Fibroblast of lung (primary cell): ENCODE measurements at regions not wholly inside any gene's neighbourhood (a gene's known extent, or its start where the extent isn't known, plus 50 kb on each side); places are given as distances from the start of the nearest gene placed in this dataset.

Experiments
- DNase-seq, 2 donors: peaks; one replicate each; pipeline versions ENCODE4 v3.0.0 to v3.0.0-alpha.2; 2010; ENCODE audit warnings: low read depth in 2 of 2
- H2AFZ ChIP-seq: 2 replicates; pipeline ENCODE4 v1.5.1; 2012; ENCODE audit warnings: low read length, control low read depth, inconsistent platforms
- H3K27ac ChIP-seq: 2 replicates; pipeline ENCODE4 v1.5.1; 2011; ENCODE audit warnings: low read length, control low read depth; ENCODE audit not compliant: insufficient read depth
- H3K27me3 ChIP-seq: 2 replicates; pipeline ENCODE4 v1.5.1; 2011; ENCODE audit warnings: mild to moderate bottlenecking, low read length; ENCODE audit not compliant: control insufficient read depth, insufficient read depth
- H3K36me3 ChIP-seq: 2 replicates; pipeline ENCODE4 v1.5.1; 2011; ENCODE audit warnings: low read length; ENCODE audit not compliant: control insufficient read depth, insufficient read depth
- H3K4me1 ChIP-seq: 2 replicates; pipeline ENCODE4 v1.5.1; 2011; ENCODE audit warnings: low read length; ENCODE audit not compliant: control insufficient read depth, insufficient read depth; ENCODE audit errors: extremely low read depth
- H3K4me2 ChIP-seq: 2 replicates; pipeline ENCODE4 v1.5.1; 2011; ENCODE audit warnings: low read length, control low read depth; ENCODE audit not compliant: insufficient read depth; ENCODE audit errors: extremely low read depth
- H3K4me3 ChIP-seq, 4 experiments: fragments of 200-600 bp in 1 of 4; sonication (generic) in 1 of 4; replicated peaks in 1 of 4; 2 replicates each; pipeline ENCODE4 v1.5.1; 2011 to 2016; ENCODE audit warnings: low read length in 4 of 4, low read depth in 3 of 4, mild to moderate bottlenecking in 3 of 4, control low read depth in 2 of 4, inconsistent platforms in 1 of 4, mixed read lengths in 1 of 4; ENCODE audit not compliant: insufficient read depth in 1 of 4; ENCODE audit errors: control extremely low read depth in 1 of 4
- H3K79me2 ChIP-seq: 2 replicates; pipeline ENCODE4 v1.5.1; 2012; ENCODE audit warnings: mild to moderate bottlenecking, low read length, inconsistent platforms; ENCODE audit not compliant: control insufficient read depth, insufficient read depth
- H3K9ac ChIP-seq: 2 replicates; pipeline ENCODE4 v1.5.1; 2011; ENCODE audit warnings: mild to moderate bottlenecking, low read length, control low read depth; ENCODE audit not compliant: insufficient read depth
- H3K9me3 ChIP-seq: 2 replicates; pipeline ENCODE4 v1.5.1; 2012; ENCODE audit warnings: low read depth, low read length; ENCODE audit not compliant: control insufficient read depth, insufficient read depth
- H4K20me1 ChIP-seq: 2 replicates; pipeline ENCODE4 v1.5.1; 2011; ENCODE audit warnings: low read length; ENCODE audit not compliant: control insufficient read depth, insufficient read depth; ENCODE audit errors: extremely low read depth
- EZH2 ChIP-seq: IDR thresholded peaks from 2 replicates; pipeline ENCODE4 v1.5.1; 2012; ENCODE audit warnings: low read length, control low read depth, mild to moderate bottlenecking; ENCODE audit errors: missing control alignments
- TF ChIP-seq, protein P1 (sequence below), 2 donors: IDR thresholded peaks in 1 of 2; conservative IDR thresholded peaks in 1 of 2; 1 replicate in 1 of 2; 2 replicates in 1 of 2; pipeline ENCODE4 v1.5.1; 2011 to 2012; ENCODE audit warnings: low read length in 2 of 2, control low read depth in 1 of 2, inconsistent platforms in 1 of 2, low read depth in 1 of 2, mild to moderate bottlenecking in 1 of 2

- H3K9ac ChIP-seq: no peak overlapping the region
- no peaks in the 10 kb centered on the region for H3K4me1 ChIP-seq
- H2AFZ ChIP-seq: no peak overlapping the region
- no peaks in the 10 kb centered on the region for H3K36me3 ChIP-seq
- H3K4me2 ChIP-seq: no peak overlapping the region
- no peaks in the 10 kb centered on the region for H3K9me3 ChIP-seq
- no peaks in the 10 kb centered on the region for H4K20me1 ChIP-seq
- H3K27me3 ChIP-seq: no peaks in the 10 kb centered on the region
- DNase-seq: peak in 1 of 2 donors; percentile 39
- TF ChIP-seq EZH2: no peak
- TF ChIP-seq, protein P1, sequence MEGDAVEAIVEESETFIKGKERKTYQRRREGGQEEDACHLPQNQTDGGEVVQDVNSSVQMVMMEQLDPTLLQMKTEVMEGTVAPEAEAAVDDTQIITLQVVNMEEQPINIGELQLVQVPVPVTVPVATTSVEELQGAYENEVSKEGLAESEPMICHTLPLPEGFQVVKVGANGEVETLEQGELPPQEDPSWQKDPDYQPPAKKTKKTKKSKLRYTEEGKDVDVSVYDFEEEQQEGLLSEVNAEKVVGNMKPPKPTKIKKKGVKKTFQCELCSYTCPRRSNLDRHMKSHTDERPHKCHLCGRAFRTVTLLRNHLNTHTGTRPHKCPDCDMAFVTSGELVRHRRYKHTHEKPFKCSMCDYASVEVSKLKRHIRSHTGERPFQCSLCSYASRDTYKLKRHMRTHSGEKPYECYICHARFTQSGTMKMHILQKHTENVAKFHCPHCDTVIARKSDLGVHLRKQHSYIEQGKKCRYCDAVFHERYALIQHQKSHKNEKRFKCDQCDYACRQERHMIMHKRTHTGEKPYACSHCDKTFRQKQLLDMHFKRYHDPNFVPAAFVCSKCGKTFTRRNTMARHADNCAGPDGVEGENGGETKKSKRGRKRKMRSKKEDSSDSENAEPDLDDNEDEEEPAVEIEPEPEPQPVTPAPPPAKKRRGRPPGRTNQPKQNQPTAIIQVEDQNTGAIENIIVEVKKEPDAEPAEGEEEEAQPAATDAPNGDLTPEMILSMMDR (conservative IDR thresholded peaks at IDR 0.05 in 1 of 2, IDR thresholded peaks at IDR 0.05 in 1 of 2; ENCODE audit: low read depth in 1 of 2, low read length in 2 of 2): no peak
- H3K27ac ChIP-seq: no peak overlapping the region
- no peak overlapping the region for H3K4me3 ChIP-seq
- H3K79me2 ChIP-seq: no peaks in the 10 kb centered on the region
These were observed 347.2 kb downstream of the EFNA5 start for GRCh38 chr5:107323536-107323935.

DNA sequence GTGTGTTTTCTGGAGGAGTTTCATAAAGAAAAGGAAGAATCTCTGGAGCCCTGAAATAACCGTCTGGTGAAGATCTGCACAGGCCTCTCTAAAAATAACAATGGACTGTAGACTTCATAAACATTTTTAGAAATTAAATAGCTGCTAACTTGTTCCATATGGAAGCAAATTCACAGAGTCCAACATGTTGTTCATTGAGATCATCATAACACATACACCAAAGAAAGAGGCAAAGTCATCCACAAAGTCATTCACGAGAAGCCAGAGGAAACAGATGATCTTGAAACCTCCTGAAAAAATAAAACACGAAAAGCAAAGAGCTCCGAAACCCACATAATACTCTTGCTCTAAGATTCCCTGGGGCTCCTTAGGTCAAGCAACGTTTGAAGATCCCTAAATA lies 347.8 kb downstream of the EFNA5 start:
- no peak for TF ChIP-seq EZH2
- TF ChIP-seq, protein P1 (conservative IDR thresholded peaks at IDR 0.05 in 1 of 2, IDR thresholded peaks at IDR 0.05 in 1 of 2; ENCODE audit: low read depth in 1 of 2, low read length in 2 of 2): no peak
- DNase-seq: peak in 1 of 2 donors; percentile 51
- H3K4me2 ChIP-seq: no peak overlapping the region
- no peak overlapping the region for H2AFZ ChIP-seq
- no peak overlapping the region for H3K4me3 ChIP-seq
- H3K9me3 ChIP-seq: no peaks in the 10 kb centered on the region
- H3K27ac ChIP-seq: no peak overlapping the region
- H3K36me3 ChIP-seq: no peaks in the 10 kb centered on the region
- no peaks in the 10 kb centered on the region for H3K4me1 ChIP-seq
- H3K27me3 ChIP-seq: no peaks in the 10 kb centered on the region
- H4K20me1 ChIP-seq: no peaks in the 10 kb centered on the region
- no peak overlapping the region for H3K9ac ChIP-seq
- no peaks in the 10 kb centered on the region for H3K79me2 ChIP-seq

DNA sequence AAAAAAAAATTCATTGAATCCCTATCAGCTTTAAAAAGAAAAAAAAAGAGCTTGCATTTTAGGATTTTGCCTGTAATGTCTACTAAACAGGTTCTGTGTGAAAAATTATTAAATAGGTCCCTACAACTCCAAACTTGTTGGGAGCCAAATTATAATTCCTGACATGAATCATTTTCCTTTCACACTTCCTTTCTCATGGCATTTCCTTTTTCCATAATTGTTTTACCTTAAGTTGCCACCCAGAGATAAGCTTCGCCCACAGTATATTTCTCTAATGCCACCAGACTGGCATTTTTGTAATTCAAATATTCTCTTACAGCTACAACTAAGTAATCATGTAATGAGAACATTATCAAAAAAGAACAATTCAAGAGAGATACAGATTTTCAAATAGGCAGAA lies 348.8 kb downstream of the EFNA5 start:
- DNase-seq: no peak
- H3K4me1 ChIP-seq: no peaks in the 10 kb centered on the region
- no peak overlapping the region for H3K4me3 ChIP-seq
- H3K36me3 ChIP-seq: no peaks in the 10 kb centered on the region
- no peaks in the 10 kb centered on the region for H3K79me2 ChIP-seq
- no peak overlapping the region for H2AFZ ChIP-seq
- TF ChIP-seq EZH2: no peak
- TF ChIP-seq, protein P1 (conservative IDR thresholded peaks at IDR 0.05 in 1 of 2, IDR thresholded peaks at IDR 0.05 in 1 of 2; ENCODE audit: low read depth in 1 of 2, low read length in 2 of 2): no peak
- H3K27me3 ChIP-seq: no peaks in the 10 kb centered on the region
- no peak overlapping the region for H3K27ac ChIP-seq
- no peaks in the 10 kb centered on the region for H3K9me3 ChIP-seq
- no peak overlapping the region for H3K4me2 ChIP-seq
- no peak overlapping the region for H3K9ac ChIP-seq
- no peaks in the 10 kb centered on the region for H4K20me1 ChIP-seq
